HG02763 (cell line): ENCODE measurements at regions not wholly inside any gene's neighbourhood (a gene's known extent, or its start where the extent isn't known, plus 50 kb on each side); places are given as distances from the start of the nearest gene placed in this dataset.
"Not testable (repeated sequence)": the region's sequence is repeated elsewhere in the genome, so short reads cannot be mapped to it uniquely, and the experiment has no call there.

Experiments
- ATAC-seq: cut with Tn5 transposase; IDR thresholded peaks from one replicate; pipeline ENCODE4 v1.9.1; 2021; ENCODE audit warnings: mild to moderate bottlenecking, moderate library complexity; ENCODE audit not compliant: unreplicated experiment

GRCh38 chr4:26204249-26204825 lies 116.5 kb upstream of the RBPJ start:
- no peak for ATAC-seq

DNA sequence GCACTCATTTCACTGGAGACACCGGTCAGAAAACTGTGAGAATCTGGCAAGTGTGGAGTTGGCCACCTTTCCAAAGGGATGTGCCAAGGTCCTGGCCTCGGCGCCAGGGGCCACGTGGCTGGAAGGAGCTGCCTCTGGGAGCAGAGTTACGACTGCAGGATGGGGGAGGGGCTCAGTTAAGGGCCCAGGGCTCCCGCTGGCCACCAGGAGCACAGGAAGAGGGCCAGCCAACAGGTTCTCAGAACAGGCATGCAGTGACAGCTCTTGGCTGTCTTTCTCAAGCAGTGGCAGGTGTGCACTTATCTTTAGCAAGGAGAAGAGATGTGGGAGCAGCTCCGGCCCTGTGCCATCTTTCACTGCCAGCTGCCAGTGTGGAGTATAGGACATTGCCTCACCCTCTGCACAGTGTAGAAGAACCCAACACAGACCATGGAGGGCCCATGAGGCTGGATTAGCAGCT lies 115.9 kb upstream of the RBPJ start:
- no peak for ATAC-seq

GRCh38 chr4:26206339-26206738 lies 114.5 kb upstream of the RBPJ start:
- no peak for ATAC-seq

GRCh38 chr4:26206999-26207398 lies 113.8 kb upstream of the RBPJ start:
- ATAC-seq, result no peak

- no peak for ATAC-seq
These were observed 113.2 kb upstream of the RBPJ start for GRCh38 chr4:26207631-26208030.

GRCh38 chr4:26208237-26208994 lies 112.4 kb upstream of the RBPJ start:
- ATAC-seq, result no peak

DNA sequence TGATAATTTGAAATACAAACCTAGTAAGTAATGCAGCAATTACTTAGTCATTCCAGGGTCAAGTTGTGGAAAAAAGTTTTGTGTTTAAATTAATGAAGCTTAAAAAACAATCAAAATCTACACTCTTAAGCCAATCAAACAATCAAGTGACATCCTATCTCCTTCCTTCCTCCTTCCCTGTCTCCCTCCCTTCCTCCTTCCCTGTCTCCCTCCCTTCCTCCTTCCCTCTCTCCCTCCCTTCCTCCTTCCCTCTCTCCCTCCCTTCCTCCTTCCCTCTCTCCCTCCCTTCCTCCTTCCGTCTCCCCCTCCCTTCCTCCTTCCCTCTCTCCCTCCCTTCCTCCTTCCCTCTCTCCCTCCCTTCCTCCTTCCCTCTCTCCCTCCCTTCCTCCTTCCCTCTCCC lies 111.4 kb upstream of the RBPJ start:
- not testable (repeated sequence) for ATAC-seq

DNA sequence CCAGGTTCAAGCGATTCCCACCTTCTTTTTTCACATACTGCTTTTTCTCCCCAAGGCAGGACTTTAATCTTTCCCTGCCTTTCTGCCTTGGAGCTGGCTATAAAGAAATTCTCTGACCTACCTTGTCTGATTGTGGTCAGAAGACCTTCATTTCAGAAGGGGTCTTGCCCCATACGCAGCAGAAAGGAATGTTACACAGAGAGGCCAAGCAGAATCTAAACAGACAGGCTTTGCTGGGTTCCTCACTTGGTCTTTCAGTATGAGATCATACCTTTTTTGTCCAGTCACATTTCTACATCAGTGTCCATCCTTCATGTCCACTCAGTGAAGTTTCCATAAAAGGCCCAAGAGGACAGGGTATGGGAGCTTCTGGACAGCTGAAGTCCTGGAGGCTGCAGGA lies 108.3 kb upstream of the RBPJ start:
- no peak for ATAC-seq

GRCh38 chr4:26213317-26213716 lies 107.5 kb upstream of the RBPJ start:
- no peak for ATAC-seq

- ATAC-seq, result no peak
These were observed 105.8 kb upstream of the RBPJ start for GRCh38 chr4:26214994-26215393.

- ATAC-seq, result no peak
These were observed 105.1 kb upstream of the RBPJ start for GRCh38 chr4:26215725-26216124.

- no peak for ATAC-seq
These were observed 103.3 kb upstream of the RBPJ start for GRCh38 chr4:26217481-26217880.

DNA sequence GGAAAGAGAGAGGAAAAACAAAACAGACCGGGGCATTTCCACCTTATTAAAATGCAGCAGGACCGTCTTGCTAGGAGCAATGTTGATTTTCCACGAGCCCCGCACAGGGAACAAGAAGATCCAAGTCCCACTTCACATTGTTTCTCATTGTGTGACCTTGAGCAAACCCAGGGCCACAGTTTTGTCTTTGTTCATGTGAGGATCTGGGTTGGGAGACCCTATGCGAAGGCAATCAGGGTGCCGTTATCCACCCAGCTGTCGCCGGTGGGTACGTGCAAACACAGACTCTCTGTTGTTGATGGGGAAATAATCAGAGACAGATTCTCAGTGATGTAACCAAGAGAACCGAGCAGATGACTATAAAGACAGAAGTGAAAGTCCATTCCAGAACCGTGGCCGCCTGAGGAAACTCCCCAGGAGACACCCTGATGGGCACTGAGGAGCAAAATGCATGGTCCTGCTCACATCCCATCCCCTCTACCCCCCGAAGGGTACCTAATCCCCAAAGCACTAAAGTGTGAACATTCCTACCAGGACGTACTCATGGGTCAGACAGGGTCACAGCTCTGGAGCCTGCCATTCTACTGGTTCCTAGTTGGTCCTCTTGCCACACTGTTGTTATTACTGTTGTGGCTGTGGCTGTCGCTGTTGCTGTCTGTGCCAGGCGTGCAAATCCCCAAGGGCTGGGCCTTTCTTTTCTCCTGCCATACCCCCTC lies 102.7 kb upstream of the RBPJ start:
- ATAC-seq, result peak; percentile 69

DNA sequence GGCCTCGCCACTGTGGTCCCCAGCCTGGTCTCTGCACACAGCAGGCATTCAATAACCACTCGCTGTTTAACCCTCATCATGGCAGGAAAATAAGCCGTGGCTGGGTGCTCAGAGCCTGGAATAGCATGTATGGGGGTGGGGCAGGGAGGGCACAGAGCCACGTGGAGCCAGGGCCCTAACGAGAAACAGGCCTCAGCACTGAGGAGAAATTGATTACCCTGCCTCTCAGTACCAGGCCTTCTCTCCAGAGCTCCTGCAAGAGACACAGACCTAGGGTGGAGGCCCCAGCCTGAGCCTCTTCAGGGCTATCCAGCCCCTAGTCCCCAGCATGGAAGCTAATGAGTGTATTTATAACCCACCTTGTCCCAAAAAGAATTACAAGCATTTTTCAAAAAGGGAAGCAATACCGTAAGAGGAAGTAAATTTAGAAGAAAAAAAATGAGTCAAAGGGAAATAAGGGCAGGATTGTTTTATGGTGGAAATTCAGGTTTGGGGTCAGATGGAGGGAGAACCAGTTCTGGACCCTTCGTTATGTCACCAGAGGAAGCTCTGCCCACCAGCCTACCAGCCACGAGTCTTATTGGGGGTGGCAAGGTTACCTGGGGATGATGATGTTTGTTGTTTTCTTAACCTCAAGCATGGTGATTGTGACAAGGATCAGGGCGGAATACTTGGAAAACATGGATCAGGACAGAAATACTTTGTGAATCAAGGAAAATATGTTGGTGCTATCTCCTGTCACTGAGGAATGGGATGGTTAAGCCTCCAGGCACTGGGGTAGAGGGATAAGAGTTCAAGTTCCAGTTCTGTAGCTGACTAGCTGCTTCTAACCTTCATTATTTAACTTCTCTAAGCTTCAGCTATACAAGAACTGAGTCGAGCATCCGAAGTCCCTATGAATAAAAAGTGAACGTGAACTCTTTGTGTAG lies 101.9 kb upstream of the RBPJ start:
- ATAC-seq, result peak; percentile 22

DNA sequence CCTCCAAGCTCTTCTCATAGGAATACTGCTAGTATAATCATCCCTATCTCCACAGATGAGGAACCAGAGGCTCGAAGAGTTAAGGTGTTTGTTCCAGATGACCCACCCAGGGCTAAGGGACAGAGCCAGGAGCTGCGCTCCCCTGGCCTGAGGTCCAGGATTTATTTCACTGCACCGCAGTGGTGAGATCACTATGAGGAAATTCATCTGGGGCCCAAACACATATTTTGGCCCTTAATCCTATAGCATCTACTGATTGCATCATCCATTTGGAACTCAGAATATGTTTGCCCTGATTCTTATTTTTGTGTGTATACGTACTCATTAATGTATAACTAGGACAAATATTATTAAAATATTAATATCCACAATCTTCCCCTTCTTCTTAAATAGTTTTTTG lies 100.1 kb upstream of the RBPJ start:
- no peak for ATAC-seq

DNA sequence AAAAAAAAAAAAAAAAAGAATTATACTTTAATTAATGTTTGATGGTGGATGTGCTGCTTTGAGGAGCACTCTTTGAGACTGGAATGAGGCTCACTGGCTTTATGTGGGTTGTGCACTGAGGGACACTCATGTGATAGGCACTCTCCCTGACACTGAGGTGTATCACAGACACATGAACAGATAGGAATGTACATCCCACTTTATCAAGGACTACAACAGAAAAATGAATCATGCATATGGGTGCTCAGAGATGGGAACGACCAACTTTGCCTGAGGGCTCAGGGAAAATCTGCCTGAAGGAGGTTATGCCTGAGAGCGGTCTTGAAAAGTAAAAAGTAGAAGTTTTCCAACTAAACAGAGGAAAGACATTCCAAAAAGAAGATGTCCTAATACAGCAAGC lies 97.7 kb upstream of the RBPJ start:
- no peak for ATAC-seq

- no peak for ATAC-seq
These were observed 94.0 kb upstream of the RBPJ start for GRCh38 chr4:26226629-26227376.

DNA sequence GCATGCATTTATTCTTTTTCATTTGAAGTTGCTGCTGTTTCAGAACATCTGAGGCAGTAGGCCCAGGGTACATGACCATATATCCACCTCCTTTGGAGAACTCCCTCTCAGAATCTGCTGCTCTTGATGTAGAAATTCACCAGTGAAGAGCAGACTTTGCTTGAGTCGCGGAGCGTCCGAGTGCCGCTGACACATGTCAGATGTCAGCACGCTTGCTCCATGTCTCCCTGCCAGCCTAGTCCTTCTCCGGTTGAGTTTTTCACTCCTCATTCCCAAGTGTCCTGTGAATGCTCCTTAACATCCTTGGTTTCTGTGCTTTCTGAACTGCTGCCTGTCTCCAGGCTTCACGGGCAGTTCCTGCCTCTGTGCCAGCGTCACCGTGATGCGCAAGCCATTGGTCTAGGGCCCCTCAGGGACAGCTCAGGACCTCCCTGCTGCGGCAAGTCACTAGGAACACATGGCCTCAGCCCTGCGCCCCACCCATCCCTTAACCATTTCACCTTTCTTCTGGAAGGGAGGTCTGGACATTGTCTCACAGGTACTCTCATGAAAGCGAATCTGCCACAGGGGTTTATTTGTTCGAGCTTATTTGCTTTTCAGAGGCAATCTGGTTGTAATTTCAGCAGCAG lies 93.1 kb upstream of the RBPJ start:
- no peak for ATAC-seq

- no peak for ATAC-seq
These were observed 91.9 kb upstream of the RBPJ start for GRCh38 chr4:26228883-26229282.

DNA sequence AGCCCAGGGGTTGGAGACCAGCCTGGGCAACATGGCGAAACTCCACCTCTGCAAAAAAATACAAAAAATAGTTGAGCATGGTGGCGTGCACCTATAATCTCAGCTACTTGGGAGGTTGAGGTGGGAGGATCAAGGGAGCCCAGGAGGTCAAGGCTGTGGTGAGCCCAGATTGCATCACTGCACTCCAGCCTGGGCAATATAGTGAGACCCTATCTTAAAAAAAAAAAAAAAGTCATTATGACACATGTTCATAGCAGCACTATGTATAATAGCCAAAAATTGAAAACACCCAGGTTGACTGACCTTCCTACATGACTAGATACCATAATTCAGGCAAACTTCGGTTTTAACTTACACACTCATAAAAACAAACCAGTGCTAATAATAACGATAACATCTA lies 90.8 kb upstream of the RBPJ start:
- ATAC-seq, result no peak
